GM19438 (cell line): ENCODE measurements at regions not wholly inside any gene's neighbourhood (a gene's known extent, or its start where the extent isn't known, plus 50 kb on each side); places are given as distances from the start of the nearest gene placed in this dataset.
"Not testable (repeated sequence)": the region's sequence is repeated elsewhere in the genome, so short reads cannot be mapped to it uniquely, and the experiment has no call there.

Source experiments
- ATAC-seq: cut with Tn5 transposase; IDR thresholded peaks from one replicate; pipeline ENCODE4 v1.9.1; 2021; ENCODE audit warnings: low read depth; ENCODE audit not compliant: unreplicated experiment

- ATAC-seq = no peak
These were observed 178.3 kb downstream of the CHIC2 start for GRCh38 chr4:53886090-53886489.

- ATAC-seq = no peak
These were observed 178.7 kb downstream of the CHIC2 start for GRCh38 chr4:53885668-53886067.

GRCh38 chr4:53877096-53877495 lies 187.3 kb downstream of the CHIC2 start:
- not testable (repeated sequence) for ATAC-seq

GRCh38 chr4:53866055-53866454 lies 198.3 kb downstream of the CHIC2 start:
- ATAC-seq = no peak

- ATAC-seq = no peak
These were observed 199.4 kb downstream of the CHIC2 start for GRCh38 chr4:53865054-53865453.

- ATAC-seq = no peak
These were observed 200.6 kb downstream of the CHIC2 start for GRCh38 chr4:53863736-53864365.

GRCh38 chr4:53863158-53863557 lies 201.2 kb downstream of the CHIC2 start:
- no peak for ATAC-seq

- no peak for ATAC-seq
These were observed 202.4 kb downstream of the CHIC2 start for GRCh38 chr4:53861856-53862610.

GRCh38 chr4:53859305-53859704 lies 205.1 kb downstream of the CHIC2 start:
- ATAC-seq = no peak

GRCh38 chr4:53858744-53859143 lies 205.7 kb downstream of the CHIC2 start:
- ATAC-seq = no peak

GRCh38 chr4:53855581-53856250 lies 208.7 kb downstream of the CHIC2 start:
- no peak for ATAC-seq

- no peak for ATAC-seq
These were observed 209.3 kb downstream of the CHIC2 start for GRCh38 chr4:53854991-53855568.

GRCh38 chr4:53852343-53852742 lies 212.1 kb downstream of the CHIC2 start:
- no peak for ATAC-seq

GRCh38 chr4:53847965-53848364 lies 216.4 kb downstream of the CHIC2 start:
- no peak for ATAC-seq

GRCh38 chr4:53844551-53844950 lies 219.9 kb downstream of the CHIC2 start:
- ATAC-seq = no peak

- no peak for ATAC-seq
These were observed 220.3 kb downstream of the CHIC2 start for GRCh38 chr4:53844133-53844532.

- no peak for ATAC-seq
These were observed 222.7 kb downstream of the CHIC2 start for GRCh38 chr4:53841711-53842110.

- ATAC-seq = no peak
These were observed 223.8 kb downstream of the CHIC2 start for GRCh38 chr4:53840643-53841042.

GRCh38 chr4:53833302-53834003 lies 231.0 kb downstream of the CHIC2 start:
- ATAC-seq = not testable (repeated sequence)

- no peak for ATAC-seq
These were observed 231.9 kb downstream of the CHIC2 start for GRCh38 chr4:53832549-53832948.

- ATAC-seq = no peak
These were observed 233.9 kb downstream of the CHIC2 start for GRCh38 chr4:53830511-53830910.
